ENCODE measurements at regions not wholly inside any gene's neighbourhood (a gene's known extent, or its start where the extent isn't known, plus 50 kb on each side); places are given as distances from the start of the nearest gene placed in this dataset.

GRCh38 chr5:124922255-124922975, 176.0 kb upstream of the ZNF608 start:
- TF ChIP-seq POLR2A (IDR thresholded peaks at IDR 0.05; ENCODE audit: low read length) (no peak), GATA1 (IDR thresholded peaks at IDR 0.05; ENCODE audit: low read depth, low read length) (no peak)

Measured in erythroblast (primary cell).